Motor neuron (in vitro differentiated cells): ENCODE measurements at regions not wholly inside any gene's neighbourhood (a gene's known extent, or its start where the extent isn't known, plus 50 kb on each side); places are given as distances from the start of the nearest gene placed in this dataset.
"Not testable (repeated sequence)": the region's sequence is repeated elsewhere in the genome, so short reads cannot be mapped to it uniquely, and the experiment has no call there.

Experiments
- ATAC-seq, 8 experiments: fragments of 200-7000 bp; cut with Tn5 transposase; replicated peaks in 6 of 8; 2 replicates each; pipeline ENCODE4 v1.8.0; 2021; ENCODE audit warnings: mild to moderate bottlenecking in 8 of 8, moderate library complexity in 8 of 8
- H3K27ac ChIP-seq, 2 donors: fragments of 250-450 bp; sonication (Bioruptor Pico); 2 replicates each; pipeline ENCODE4 v1.9.0; 2021; ENCODE audit warnings: antibody characterized with exemption in 2 of 2, mild to moderate bottlenecking in 2 of 2, moderate library complexity in 1 of 2
- H3K4me1 ChIP-seq, 2 donors: fragments of 250-450 bp; sonication (Bioruptor Pico); replicated peaks in 1 of 2; 2 replicates each; pipeline ENCODE4 v1.6.1; 2021; ENCODE audit warnings: antibody characterized with exemption in 2 of 2, mild to moderate bottlenecking in 2 of 2, moderate library complexity in 1 of 2
- H3K4me3 ChIP-seq, 5 donors: fragments of 250-450 bp; sonication (Bioruptor Pico); 2 replicates each; pipeline ENCODE4 v1.9.0; 2021; ENCODE audit warnings: antibody characterized with exemption in 5 of 5, mild to moderate bottlenecking in 5 of 5, moderate library complexity in 4 of 5
- WGBS, 10 experiments: fragments of 450-650 bp; shearing (Covaris generic); methylation state at CpG; one replicate each; pipeline ENCODE4 v1.0.0; 2022; 5-methylcytosine and 5-hydroxymethylcytosine counted together
- in situ Hi-C, 9 experiments: fragments of 400-800 bp; cut with MboI; loops; one replicate each; pipeline ENCODE4 v1.15.0; 2021; ENCODE audit warnings: low sequenced_read_pairs in 9 of 9, low pct_unique_long_range_greater_than_20kb in 2 of 9; ENCODE audit not compliant: unreplicated experiment in 9 of 9

DNA sequence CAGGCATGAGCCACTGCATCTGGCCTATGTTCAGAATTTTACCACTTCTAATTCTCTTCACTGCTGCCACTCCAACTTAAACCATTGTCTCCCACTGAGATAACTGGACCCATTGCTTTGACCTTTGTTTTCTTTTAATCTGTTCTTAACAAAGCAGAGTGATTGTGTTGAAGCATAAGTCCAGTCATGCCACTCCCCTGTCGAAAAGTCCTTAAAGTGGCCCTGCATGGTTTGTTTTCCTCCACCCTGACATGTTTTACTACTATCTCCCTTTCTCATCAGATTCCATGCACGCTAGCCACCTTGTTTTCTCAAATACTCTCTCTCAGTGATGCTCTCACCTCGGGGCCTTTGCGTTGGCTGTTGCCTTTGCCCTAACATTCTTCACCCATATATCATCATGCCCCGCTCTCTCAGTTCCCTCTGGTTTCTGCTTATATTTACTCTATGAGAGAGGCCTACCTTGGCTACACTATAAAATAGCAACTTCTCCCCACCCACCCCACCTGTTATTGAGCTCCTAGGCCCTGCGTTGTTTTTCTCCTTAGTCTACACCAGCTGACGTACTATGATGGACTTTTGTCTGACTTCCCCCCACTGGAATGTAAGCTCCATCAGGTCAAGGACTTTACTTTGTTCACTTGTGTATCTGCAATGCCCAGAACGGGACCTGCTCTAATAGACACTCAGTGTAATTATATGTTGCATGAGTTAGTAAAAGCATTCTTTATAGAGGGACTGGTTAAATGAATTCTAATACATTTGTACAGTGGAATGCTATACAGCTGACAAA lies 75.6 kb upstream of the GARIN1A start:
- H3K4me3 ChIP-seq, ATAC-seq, in situ Hi-C loops, H3K27ac ChIP-seq, H3K4me1 ChIP-seq: not testable (repeated sequence)
- WGBS, 10 experiments: 80 to 100% (median 100%) methylated on average over 1 to 3 of the region's 8 CpGs; no CpG with 5 or more reads in 4 of the 10 experiments

DNA sequence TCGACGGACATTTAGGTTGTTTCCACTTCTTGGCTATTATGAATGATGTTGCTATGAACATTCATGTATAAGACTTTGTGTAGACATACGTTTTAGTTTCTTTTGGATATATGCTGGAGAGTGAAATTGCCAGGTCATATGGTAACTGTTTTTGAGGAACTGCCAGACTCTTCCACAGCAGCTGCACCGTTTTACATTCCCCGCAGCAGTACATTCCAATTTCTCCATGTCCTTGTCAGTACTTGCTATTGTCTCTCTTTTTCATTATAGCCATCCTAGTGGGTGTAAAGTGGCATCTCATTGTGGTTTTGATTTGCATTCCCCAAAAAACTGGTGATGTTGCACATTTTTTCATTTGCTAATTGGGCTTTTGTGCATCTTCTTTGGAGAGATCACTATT lies 73.1 kb upstream of the GARIN1A start:
- H3K4me1 ChIP-seq, H3K27ac ChIP-seq, H3K4me3 ChIP-seq, in situ Hi-C loops: not testable (repeated sequence)
- 17 to 100% (median 56%) methylated on average over 1 to 5 of the region's 5 CpGs; no CpG with 5 or more reads in 2 of the 10 experiments for WGBS, 10 experiments
- peak in 3 of 8 experiments; percentile 68 to 80 (median 78) for ATAC-seq

DNA sequence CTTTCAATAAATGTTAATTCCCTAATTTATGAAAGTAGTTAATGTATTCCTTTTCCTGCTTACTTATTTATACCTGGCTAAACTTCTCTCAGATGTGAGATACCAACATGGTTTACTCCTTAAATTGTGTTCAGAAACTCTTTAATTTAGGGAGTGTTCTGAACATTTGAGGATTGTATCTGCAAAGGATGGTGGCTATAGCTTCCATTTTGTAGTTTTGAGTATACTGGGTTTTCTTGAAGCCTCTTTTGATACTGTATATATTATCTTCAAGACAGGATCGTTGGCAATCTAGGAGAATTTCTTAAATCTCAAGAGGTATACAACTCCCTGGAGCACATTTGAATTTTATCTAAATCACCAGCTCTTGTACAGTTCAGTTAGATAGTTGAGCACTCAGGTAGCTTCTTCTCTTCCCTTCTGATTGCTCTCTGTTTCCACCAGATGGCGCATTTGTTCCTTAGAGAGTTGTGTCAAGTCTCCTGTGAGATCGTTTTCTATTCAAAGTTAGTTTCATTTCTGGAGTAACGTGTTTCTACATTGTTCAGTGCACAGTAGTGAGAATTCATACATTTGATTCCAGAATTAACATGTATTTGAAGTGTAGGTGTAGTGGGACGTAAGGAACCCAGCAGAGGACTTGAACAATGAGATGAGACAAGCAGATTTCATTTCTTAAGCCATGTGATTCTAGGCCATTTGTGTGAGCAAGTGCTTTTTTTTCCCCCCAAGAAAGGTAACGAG lies 63.2 kb upstream of the GARIN1A start:
- in situ Hi-C loops: loop anchor here in 2 of 9 experiments (25.0 kb wide), 1 partner anchor 278 kb away; no protein-coding TSS in a partner anchor
- not testable (repeated sequence) for H3K4me1 ChIP-seq, H3K4me3 ChIP-seq, H3K27ac ChIP-seq
- ATAC-seq: peak; percentile 53 to 98 (median 82)
- WGBS, 10 experiments: 0 to 73% (median 11%) methylated on average over 1 to 6 of the region's 6 CpGs; no CpG with 5 or more reads in 2 of the 10 experiments

DNA sequence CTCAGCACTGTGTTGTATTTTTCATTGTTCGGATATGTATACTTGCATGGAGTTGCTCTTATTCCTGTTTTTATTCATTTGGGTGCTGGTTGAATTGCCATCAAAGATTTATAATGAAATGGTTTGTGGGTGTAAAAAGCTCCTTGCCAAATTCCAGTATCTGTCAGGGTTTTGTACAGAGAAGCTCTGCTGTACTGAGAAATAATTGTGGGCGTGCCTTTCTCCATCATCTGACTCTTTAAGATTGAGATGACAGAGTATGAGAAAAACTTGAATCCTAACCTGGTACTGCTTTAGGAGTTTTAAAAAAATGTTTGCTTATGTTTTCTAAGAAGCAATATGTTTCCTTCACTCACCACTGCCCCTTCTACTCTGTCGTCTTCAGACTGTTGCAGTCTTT lies 58.7 kb upstream of the GARIN1A start:
- WGBS, 10 experiments: 70 to 100% (median 100%) methylated on average over 1 to 3 of the region's 3 CpGs
- H3K4me1 ChIP-seq, H3K4me3 ChIP-seq, ATAC-seq, H3K27ac ChIP-seq: not testable (repeated sequence)
- in situ Hi-C loops: loop anchor here in 2 of 9 experiments (25.0 kb wide), 1 partner anchor 274 kb away; no protein-coding TSS in a partner anchor

DNA sequence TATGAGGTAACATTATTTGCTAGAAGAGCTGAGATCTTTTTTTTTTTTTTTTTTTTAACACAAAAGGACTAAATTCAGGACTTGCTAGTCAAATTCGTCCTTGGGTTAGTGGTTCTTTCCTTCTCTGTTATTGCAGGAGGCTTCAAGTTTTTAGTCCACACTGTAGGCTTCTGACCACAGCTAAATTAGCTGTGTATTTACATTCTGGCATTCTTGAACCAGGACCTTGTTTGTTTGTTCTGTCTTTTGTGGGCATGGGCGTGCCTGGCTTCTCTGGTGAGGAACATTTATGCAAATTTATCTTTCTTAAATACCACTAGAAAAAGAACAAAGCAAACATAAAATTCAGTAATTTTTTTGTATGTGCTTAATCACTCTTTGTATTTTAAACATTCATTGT lies 57.3 kb upstream of the GARIN1A start:
- H3K4me3 ChIP-seq, H3K27ac ChIP-seq, H3K4me1 ChIP-seq: not testable (repeated sequence)
- peak in 2 of 8 experiments; percentile 66 to 81 for ATAC-seq
- in situ Hi-C loops: loop anchor here in 2 of 9 experiments (25.0 kb wide), 1 partner anchor 272 kb away; no protein-coding TSS in a partner anchor
- 35 to 94% (median 78%) methylated on average over 1 to 2 of the region's 2 CpGs; no CpG with 5 or more reads in 2 of the 10 experiments for WGBS, 10 experiments

DNA sequence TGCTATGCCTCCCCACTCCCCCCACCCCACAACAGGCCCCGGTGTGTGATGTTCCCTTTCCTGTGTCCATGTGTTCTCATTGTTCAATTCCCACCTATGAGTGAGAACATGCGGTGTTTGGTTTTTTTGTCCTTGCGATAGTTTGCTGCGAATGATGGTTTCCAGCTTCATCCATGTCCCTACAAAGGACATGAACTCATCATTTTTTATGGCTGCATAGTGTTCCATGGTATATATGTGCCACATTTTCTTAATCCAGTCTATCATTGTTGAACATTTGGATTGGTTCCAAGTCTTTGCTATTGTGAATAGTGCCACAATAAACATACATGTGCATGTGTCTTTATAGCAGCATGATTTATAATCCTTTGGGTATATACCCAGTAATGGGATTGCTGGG lies 55.3 kb upstream of the GARIN1A start:
- in situ Hi-C loops: loop anchor here in 2 of 9 experiments (25.0 kb wide), 1 partner anchor 271 kb away; no protein-coding TSS in a partner anchor
- H3K4me3 ChIP-seq, ATAC-seq, H3K4me1 ChIP-seq, H3K27ac ChIP-seq: not testable (repeated sequence)
- WGBS, 10 experiments: no CpG with 5 or more reads among the region's 4 CpGs
